Gastroesophageal sphincter (tissue), 4 donors: ENCODE measurements at regions not wholly inside any gene's neighbourhood (a gene's known extent, or its start where the extent isn't known, plus 50 kb on each side); places are given as distances from the start of the nearest gene placed in this dataset.

Experiments used
- ATAC-seq: fragments of 150-250 bp; one replicate; pipeline ENCODE4 v1.9.1; 2016; ENCODE audit warnings: mild to moderate bottlenecking, moderate library complexity
- H3K27ac ChIP-seq, 4 donors: fragments of 200-600 bp; sonication (generic) in 3 of 4; 1 replicate in 3 of 4; 2 replicates in 1 of 4; pipeline ENCODE4 v1.5.1; 2016 to 2019
- H3K27me3 ChIP-seq: fragments of 200-600 bp; sonication (generic); one replicate; pipeline ENCODE4 v1.5.1; 2019
- H3K36me3 ChIP-seq, 2 donors: fragments of 200-600 bp; sonication (generic); one replicate each; pipeline ENCODE4 v1.5.1; 2019; ENCODE audit warnings: control low read depth in 1 of 2
- H3K4me1 ChIP-seq, 3 donors: fragments of 200-600 bp; sonication (generic); 1 replicate in 2 of 3; 2 replicates in 1 of 3; pipeline ENCODE4 v1.5.1; 2016 to 2019; ENCODE audit warnings: control low read depth in 2 of 3
- H3K4me3 ChIP-seq, 2 donors: fragments of 200-600 bp; sonication (generic); one replicate each; pipeline ENCODE4 v1.5.1; 2019; ENCODE audit warnings: mild to moderate bottlenecking in 1 of 2, moderate library complexity in 1 of 2
- H3K9me3 ChIP-seq, 3 donors: fragments of 200-600 bp; sonication (generic); one replicate each; pipeline ENCODE4 v1.5.1; 2017 to 2019; ENCODE audit warnings: control low read depth in 2 of 3
- CTCF ChIP-seq, 4 experiments: fragments of 200-600 bp in 2 of 4; fragments of 450-650 bp in 2 of 4; sonication (generic) in 1 of 4; IDR thresholded peaks; one replicate each; pipeline ENCODE4 v1.5.1; 2017 to 2019; ENCODE audit warnings: antibody characterized with exemption in 4 of 4, mild to moderate bottlenecking in 2 of 4, moderate library complexity in 2 of 4
- EP300 ChIP-seq: sonication (generic); formaldehyde crosslinking; IDR thresholded peaks from one replicate; pipeline ENCODE4 v1.6.1; 2017; ENCODE audit warnings: antibody characterized with exemption, mild to moderate bottlenecking
- POLR2A ChIP-seq, 2 donors: fragments of 450-650 bp; IDR thresholded peaks; one replicate each; pipeline ENCODE4 v1.6.1; 2017; ENCODE audit warnings: antibody characterized with exemption in 2 of 2, mild to moderate bottlenecking in 2 of 2, moderate library complexity in 1 of 2
- POLR2AphosphoS5 ChIP-seq: sonication (generic); formaldehyde crosslinking; IDR thresholded peaks from one replicate; pipeline ENCODE4 v1.6.1; 2017; ENCODE audit warnings: antibody characterized with exemption
- WGBS, 2 donors: methylation state at CpG; one replicate each; pipeline ENCODE4 v1.1.5; 2018; ENCODE audit warnings: low coverage in 1 of 2; 5-methylcytosine and 5-hydroxymethylcytosine counted together

- no peak for ATAC-seq
- Histone ChIP-seq H3K9me3 (peaks cover 0 to 4% (median 0%) of the 10 kb centered on the region in 3 donors), H3K4me3 (no peak overlapping the region), H3K36me3 (no peaks in the 10 kb centered on the region), H3K27me3 (no peaks in the 10 kb centered on the region), H3K27ac (no peak overlapping the region), H3K4me1 (no peaks in the 10 kb centered on the region)
- no peak for TF ChIP-seq CTCF (IDR thresholded peaks at IDR 0.05)
- 86 to 90% methylated on average over 1 of the region's 1 CpG for WGBS, 2 donors
Measured at GRCh38 chr2:150292807-150293206, 194.7 kb downstream of the RND3 start.

- TF ChIP-seq EP300: no peak
- no peak for TF ChIP-seq POLR2AphosphoS5
- TF ChIP-seq POLR2A (IDR thresholded peaks at IDR 0.05): no peak
- TF ChIP-seq CTCF (IDR thresholded peaks at IDR 0.05): no peak
- no peak overlapping the region for H3K27ac ChIP-seq
- H3K4me1 ChIP-seq: no peaks in the 10 kb centered on the region
- WGBS, 2 donors: 81 to 100% methylated on average over 1 of the region's 1 CpG
- H3K27me3 ChIP-seq: no peaks in the 10 kb centered on the region
- H3K36me3 ChIP-seq: no peaks in the 10 kb centered on the region
- no peak for ATAC-seq
- peaks cover 0 to 4% (median 0%) of the 10 kb centered on the region in 3 donors for H3K9me3 ChIP-seq
- H3K4me3 ChIP-seq: no peak overlapping the region
Measured at GRCh38 chr2:150292192-150292591, 195.3 kb downstream of the RND3 start.

DNA sequence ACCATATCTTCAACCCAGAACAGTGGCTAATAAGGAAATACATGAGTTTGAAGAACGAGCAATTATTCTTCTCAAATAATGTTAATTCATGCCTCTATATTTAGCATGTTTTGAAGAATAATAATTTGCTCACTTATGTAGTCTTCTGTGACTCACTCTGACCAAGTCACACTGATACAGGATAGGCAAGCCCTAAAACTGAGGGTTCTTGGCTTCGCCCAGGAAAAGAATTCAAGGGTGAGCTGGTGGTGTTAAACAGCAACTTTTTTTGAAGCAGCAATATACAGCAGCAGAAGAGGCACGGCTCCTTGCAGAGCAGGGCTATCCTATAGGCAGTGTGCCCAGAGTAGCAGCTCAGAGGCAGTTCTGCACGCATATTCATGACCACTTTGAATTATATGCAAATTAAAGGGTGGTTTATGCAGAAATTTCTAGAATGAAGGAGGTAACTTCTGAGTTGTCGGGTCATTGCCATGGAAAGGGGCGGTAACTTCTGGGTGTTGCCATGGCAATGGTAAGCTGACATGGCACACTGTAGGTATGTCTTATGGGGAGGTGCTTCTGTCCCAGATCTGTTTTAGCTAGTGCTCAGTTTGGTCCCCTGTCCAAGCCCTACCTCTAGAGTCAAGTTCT is 200.6 kb downstream of the RND3 start:
- 90% methylated on average over 2 to 6 of the region's 6 CpGs for WGBS, 2 donors
- Histone ChIP-seq H3K4me1 (peaks cover 0 to 10% (median 6%) of the 10 kb centered on the region in 3 donors), H3K27me3 (no peaks in the 10 kb centered on the region), H3K27ac (no peak overlapping the region), H3K4me3 (no peak overlapping the region), H3K36me3 (no peaks in the 10 kb centered on the region), H3K9me3 (no peaks in the 10 kb centered on the region)
- TF ChIP-seq POLR2A (IDR thresholded peaks at IDR 0.05) (no peak), POLR2AphosphoS5 (no peak), EP300 (no peak), CTCF (IDR thresholded peaks at IDR 0.05) (no peak)
- no peak for ATAC-seq

- Histone ChIP-seq H3K9me3 (no peaks in the 10 kb centered on the region), H3K4me3 (no peak overlapping the region), H3K4me1 (peaks cover 0 to 37% (median 6%) of the 10 kb centered on the region in 3 donors), H3K36me3 (no peaks in the 10 kb centered on the region), H3K27ac (no peak overlapping the region), H3K27me3 (no peaks in the 10 kb centered on the region)
- no peak for ATAC-seq
- WGBS, 2 donors: 95 to 100% methylated on average over 1 to 2 of the region's 2 CpGs
- TF ChIP-seq POLR2A (IDR thresholded peaks at IDR 0.05) (no peak), CTCF (IDR thresholded peaks at IDR 0.05) (no peak), POLR2AphosphoS5 (no peak), EP300 (no peak)
Measured at GRCh38 chr2:150284116-150284515, 203.4 kb downstream of the RND3 start.

DNA sequence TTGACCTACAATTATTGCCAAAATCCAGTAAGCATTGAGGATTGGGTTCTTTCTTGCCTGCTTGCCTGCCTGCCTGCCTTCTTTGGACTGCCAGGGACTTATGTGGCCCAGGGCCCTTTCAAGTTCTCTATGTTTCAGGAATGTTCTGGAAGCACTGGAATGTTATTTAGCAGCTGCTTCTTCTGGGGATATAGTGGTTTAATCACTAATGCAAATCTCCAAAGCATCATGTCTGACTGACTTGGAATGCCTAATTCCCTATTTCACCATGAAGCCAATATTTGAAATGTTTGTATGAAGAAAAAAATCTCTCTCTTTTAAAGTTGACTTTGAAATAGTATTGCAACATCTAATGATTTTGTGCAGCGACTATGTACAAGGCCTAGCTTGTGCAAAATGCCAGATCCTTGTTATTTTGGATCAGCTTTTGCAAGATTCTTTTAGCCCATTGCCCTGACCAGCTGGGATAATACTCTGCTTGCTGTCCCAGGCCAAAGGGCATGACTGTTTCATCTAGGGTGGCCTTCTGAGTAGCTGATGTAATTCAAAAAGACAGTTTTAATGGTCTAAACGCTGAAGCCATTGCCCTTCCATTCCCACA is 204.6 kb downstream of the RND3 start:
- ATAC-seq: peak; percentile 70
- Histone ChIP-seq H3K4me1 (peaks cover 0 to 40% (median 6%) of the 10 kb centered on the region in 3 donors), H3K36me3 (no peaks in the 10 kb centered on the region), H3K9me3 (no peaks in the 10 kb centered on the region), H3K27me3 (no peaks in the 10 kb centered on the region), H3K4me3 (no peak overlapping the region), H3K27ac (peak overlapping the region in 3 of 4 donors; percentile 3 to 29 (median 14))
- TF ChIP-seq CTCF (IDR thresholded peaks at IDR 0.05): no peak
- TF ChIP-seq POLR2AphosphoS5: peak; percentile 54
- 50 to 63% methylated on average over 2 of the region's 2 CpGs for WGBS, 2 donors
